Spleen (tissue), 7 donors: ENCODE measurements at regions not wholly inside any gene's neighbourhood (a gene's known extent, or its start where the extent isn't known, plus 50 kb on each side); places are given as distances from the start of the nearest gene placed in this dataset.

Source experiments
- POLR2A ChIP-seq, 3 donors: fragments of 450-650 bp; IDR thresholded peaks; one replicate each; pipeline ENCODE4 v1.5.1; 2017; ENCODE audit warnings: antibody characterized with exemption in 3 of 3, mild to moderate bottlenecking in 1 of 3
- POLR2AphosphoS5 ChIP-seq, 3 donors: sonication (generic); formaldehyde crosslinking; IDR thresholded peaks; one replicate each; pipeline ENCODE4 v1.5.1; 2017; ENCODE audit warnings: antibody characterized with exemption in 3 of 3
- TF ChIP-seq, protein P1 (sequence below), 11 experiments: fragments of 200-600 bp in 7 of 11; fragments of 450-650 bp in 4 of 11; sonication (generic) in 4 of 11; IDR thresholded peaks in 8 of 11; conservative IDR thresholded peaks in 3 of 11; 1 replicate in 7 of 11; 2 replicates in 4 of 11; pipeline versions ENCODE4 v1.4.0 to v1.8.0; 2016 to 2021; ENCODE audit warnings: antibody characterized with exemption in 11 of 11, inconsistent platforms in 4 of 11, mild to moderate bottlenecking in 1 of 11
- donor health status: DM: no; HTN: no; CAD: no; lungs with moderate emphysema.
- donor health status: DM: no; HTN: no; CAD: no.
- donor health status: DM: no; HTN: no; CAD: no.

DNA sequence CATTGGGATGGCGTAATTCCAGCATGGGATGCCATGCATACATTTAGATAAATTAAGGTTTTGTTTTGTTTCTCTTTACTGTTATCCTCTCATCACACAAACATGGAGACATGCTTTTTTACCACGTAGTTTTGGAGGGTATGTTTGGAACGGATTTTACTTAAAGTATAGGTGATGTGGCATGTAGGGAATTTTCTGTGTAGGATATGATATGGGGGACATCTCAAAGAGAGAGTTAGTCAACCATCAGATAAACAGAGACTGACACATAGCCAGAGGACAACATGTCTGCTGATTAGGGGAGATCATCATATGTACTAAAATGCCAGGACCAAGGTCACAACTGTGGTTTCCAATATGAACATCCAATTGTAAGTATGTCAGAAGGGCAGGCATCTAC, 503.9 kb downstream of the HAPSTR1 start:
- TF ChIP-seq POLR2A (IDR thresholded peaks at IDR 0.05) (no peak), POLR2AphosphoS5 (IDR thresholded peaks at IDR 0.05) (no peak)
- TF ChIP-seq, protein P1, sequence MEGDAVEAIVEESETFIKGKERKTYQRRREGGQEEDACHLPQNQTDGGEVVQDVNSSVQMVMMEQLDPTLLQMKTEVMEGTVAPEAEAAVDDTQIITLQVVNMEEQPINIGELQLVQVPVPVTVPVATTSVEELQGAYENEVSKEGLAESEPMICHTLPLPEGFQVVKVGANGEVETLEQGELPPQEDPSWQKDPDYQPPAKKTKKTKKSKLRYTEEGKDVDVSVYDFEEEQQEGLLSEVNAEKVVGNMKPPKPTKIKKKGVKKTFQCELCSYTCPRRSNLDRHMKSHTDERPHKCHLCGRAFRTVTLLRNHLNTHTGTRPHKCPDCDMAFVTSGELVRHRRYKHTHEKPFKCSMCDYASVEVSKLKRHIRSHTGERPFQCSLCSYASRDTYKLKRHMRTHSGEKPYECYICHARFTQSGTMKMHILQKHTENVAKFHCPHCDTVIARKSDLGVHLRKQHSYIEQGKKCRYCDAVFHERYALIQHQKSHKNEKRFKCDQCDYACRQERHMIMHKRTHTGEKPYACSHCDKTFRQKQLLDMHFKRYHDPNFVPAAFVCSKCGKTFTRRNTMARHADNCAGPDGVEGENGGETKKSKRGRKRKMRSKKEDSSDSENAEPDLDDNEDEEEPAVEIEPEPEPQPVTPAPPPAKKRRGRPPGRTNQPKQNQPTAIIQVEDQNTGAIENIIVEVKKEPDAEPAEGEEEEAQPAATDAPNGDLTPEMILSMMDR (IDR thresholded peaks at IDR 0.05 in 8 of 11, conservative IDR thresholded peaks at IDR 0.05 in 3 of 11): no peak
